Neutrophil (primary cell): ENCODE measurements at regions not wholly inside any gene's neighbourhood (a gene's known extent, or its start where the extent isn't known, plus 50 kb on each side); places are given as distances from the start of the nearest gene placed in this dataset.

ENCODE experiments used
- H3K27ac ChIP-seq: fragments of 200-600 bp; sonication (generic); 2 replicates; pipeline ENCODE4 v1.5.1; 2016; ENCODE audit warnings: mild to moderate bottlenecking, moderate library complexity
- H3K27me3 ChIP-seq: fragments of 200-600 bp; sonication (generic); 2 replicates; pipeline ENCODE4 v1.6.0; 2016; ENCODE audit warnings: mild to moderate bottlenecking
- H3K36me3 ChIP-seq: fragments of 200-600 bp; sonication (generic); 2 replicates; pipeline ENCODE4 v1.5.1; 2017
- H3K4me1 ChIP-seq, 2 experiments: fragments of 200-600 bp in 1 of 2; sonication (generic) in 1 of 2; 1 replicate in 1 of 2; 2 replicates in 1 of 2; pipeline versions ENCODE4 v1.5.1 to v1.6.1; 2013 to 2016; ENCODE audit warnings: low read depth in 1 of 2, low read length in 1 of 2, mild to moderate bottlenecking in 1 of 2, moderate library complexity in 1 of 2; ENCODE audit not compliant: control insufficient read depth in 1 of 2, insufficient read depth in 1 of 2
- H3K4me3 ChIP-seq, 2 experiments: fragments of 200-600 bp in 1 of 2; sonication (generic) in 1 of 2; 1 replicate in 1 of 2; 2 replicates in 1 of 2; pipeline ENCODE4 v1.5.1; 2013 to 2016; ENCODE audit warnings: low read depth in 1 of 2, low read length in 1 of 2, mild to moderate bottlenecking in 1 of 2, moderate library complexity in 1 of 2
- H3K9me3 ChIP-seq: fragments of 200-600 bp; sonication (generic); 2 replicates; pipeline ENCODE4 v1.5.1; 2016
- CTCF ChIP-seq: fragments of 200-600 bp; sonication (generic); IDR thresholded peaks from 2 replicates; pipeline ENCODE4 v1.5.1; 2016; ENCODE audit warnings: antibody characterized with exemption

DNA sequence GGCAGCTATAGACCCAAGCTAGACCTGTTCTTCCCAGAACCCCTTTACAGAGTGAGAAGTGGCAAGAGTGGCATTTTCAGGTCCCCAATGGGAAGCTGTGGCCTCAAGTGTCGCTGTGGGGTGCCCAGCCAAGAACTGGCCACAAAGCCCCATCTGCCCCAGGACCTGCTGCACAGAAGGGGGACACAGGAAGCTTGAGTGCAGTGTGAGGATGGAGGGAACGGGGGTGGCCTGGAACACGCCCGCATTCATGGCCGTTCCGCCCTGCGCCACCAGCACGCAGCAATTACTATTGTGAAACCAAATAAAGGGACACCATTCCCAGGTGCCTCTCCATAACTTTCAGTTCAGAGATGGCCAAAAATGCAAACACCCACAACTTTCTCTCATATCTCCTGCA is 237.6 kb upstream of the TCERG1L start:
- Histone ChIP-seq H3K4me1 (no peaks in the 10 kb centered on the region), H3K4me3 (no peak overlapping the region), H3K27me3 (no peaks in the 10 kb centered on the region), H3K9me3 (no peaks in the 10 kb centered on the region), H3K36me3 (no peaks in the 10 kb centered on the region), H3K27ac (no peak overlapping the region)
- no peak for TF ChIP-seq CTCF

GRCh38 chr10:131553121-131553520 is 241.6 kb upstream of the TCERG1L start:
- H3K9me3 ChIP-seq = no peaks in the 10 kb centered on the region
- H3K27me3 ChIP-seq = no peaks in the 10 kb centered on the region
- no peak overlapping the region for H3K27ac ChIP-seq
- H3K4me1 ChIP-seq = no peaks in the 10 kb centered on the region
- no peak for TF ChIP-seq CTCF
- H3K4me3 ChIP-seq = no peak overlapping the region
- no peaks in the 10 kb centered on the region for H3K36me3 ChIP-seq

DNA sequence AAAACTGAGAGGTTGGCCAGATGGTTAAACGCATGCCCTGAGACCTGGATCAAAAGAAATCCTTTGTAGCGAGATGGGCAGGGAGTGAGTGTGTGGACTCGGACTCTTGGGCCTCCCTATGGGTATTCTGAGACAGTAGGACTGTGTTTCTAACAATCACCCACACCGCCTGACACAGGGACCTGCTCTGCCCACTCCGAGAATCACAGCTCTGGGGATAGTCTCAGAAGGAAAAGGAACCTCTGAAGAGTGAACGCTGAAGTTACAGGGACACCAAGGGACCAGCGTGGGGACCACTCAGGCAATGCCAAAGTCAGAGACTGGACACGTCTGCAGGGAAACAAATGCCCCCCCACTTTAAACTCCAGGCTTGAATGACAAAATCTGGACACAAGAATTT is 242.1 kb upstream of the TCERG1L start:
- Histone ChIP-seq H3K4me3 (no peak overlapping the region), H3K27ac (no peak overlapping the region), H3K4me1 (no peaks in the 10 kb centered on the region), H3K27me3 (no peaks in the 10 kb centered on the region), H3K36me3 (no peaks in the 10 kb centered on the region), H3K9me3 (no peaks in the 10 kb centered on the region)
- no peak for TF ChIP-seq CTCF

DNA sequence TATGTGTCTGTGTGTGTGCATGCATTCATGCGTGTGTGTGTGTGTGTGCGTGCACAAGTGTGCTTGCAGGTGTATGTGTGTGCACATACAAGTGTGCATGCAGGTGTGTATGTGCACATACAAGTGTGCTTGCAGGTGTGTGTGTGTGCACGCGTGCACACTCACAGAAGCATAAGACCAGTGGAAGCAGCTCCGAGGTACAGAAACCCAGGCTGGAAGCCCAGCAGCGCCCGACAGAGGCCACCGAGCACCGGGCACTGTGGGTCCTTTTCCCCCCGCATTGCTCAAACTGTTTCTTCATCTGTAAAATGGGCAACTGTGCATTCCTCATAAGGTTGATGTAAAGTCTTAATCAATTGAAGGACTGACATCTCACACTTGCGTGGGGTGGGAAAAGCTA is 243.3 kb upstream of the TCERG1L start:
- Histone ChIP-seq H3K4me3 (no peak overlapping the region), H3K27me3 (no peaks in the 10 kb centered on the region), H3K27ac (no peak overlapping the region), H3K4me1 (no peaks in the 10 kb centered on the region), H3K9me3 (no peaks in the 10 kb centered on the region), H3K36me3 (no peaks in the 10 kb centered on the region)
- TF ChIP-seq CTCF = no peak

- Histone ChIP-seq H3K27ac (no peak overlapping the region), H3K27me3 (no peaks in the 10 kb centered on the region), H3K9me3 (no peaks in the 10 kb centered on the region), H3K4me3 (no peak overlapping the region), H3K4me1 (no peaks in the 10 kb centered on the region), H3K36me3 (no peaks in the 10 kb centered on the region)
- TF ChIP-seq CTCF = no peak
These were observed 243.9 kb upstream of the TCERG1L start for GRCh38 chr10:131555406-131555805.
